DOHH2 (cell line): ENCODE measurements at regions not wholly inside any gene's neighbourhood (a gene's known extent, or its start where the extent isn't known, plus 50 kb on each side); places are given as distances from the start of the nearest gene placed in this dataset.
"Not testable (repeated sequence)": the region's sequence is repeated elsewhere in the genome, so short reads cannot be mapped to it uniquely, and the experiment has no call there.

Experiments
- H3F3A ChIP-seq: fragments of 200-600 bp; sonication (generic), shearing (Covaris generic); 2 replicates; pipeline ENCODE4 v1.6.0; 2016; ENCODE audit warnings: antibody characterized with exemption, mild to moderate bottlenecking; ENCODE audit not compliant: control insufficient read depth, insufficient read depth
- H3K27ac ChIP-seq: fragments of 200-600 bp; sonication (generic); 2 replicates; pipeline ENCODE4 v1.5.1; 2014; ENCODE audit warnings: low read depth, mild to moderate bottlenecking, low read length, moderate library complexity
- H3K27me3 ChIP-seq: fragments of 200-600 bp; sonication (generic); 2 replicates; pipeline ENCODE4 v1.6.1; 2014; ENCODE audit warnings: mild to moderate bottlenecking, low read length, mixed read lengths; ENCODE audit not compliant: control insufficient read depth
- H3K36me3 ChIP-seq: fragments of 200-600 bp; sonication (generic); 2 replicates; pipeline ENCODE4 v1.6.1; 2014; ENCODE audit warnings: mild to moderate bottlenecking, low read length, moderate library complexity, mixed read lengths; ENCODE audit not compliant: control insufficient read depth
- H3K4me1 ChIP-seq: fragments of 200-600 bp; sonication (generic); 2 replicates; pipeline ENCODE4 v1.6.1; 2014; ENCODE audit warnings: mild to moderate bottlenecking, low read length, mixed read lengths; ENCODE audit not compliant: control insufficient read depth
- H3K4me2 ChIP-seq: fragments of 200-600 bp; sonication (generic); 2 replicates; pipeline ENCODE4 v1.6.0; 2014; ENCODE audit warnings: mild to moderate bottlenecking, low read length, moderate library complexity
- H3K4me3 ChIP-seq: fragments of 200-600 bp; sonication (generic); 2 replicates; pipeline ENCODE4 v1.5.1; 2014; ENCODE audit warnings: mild to moderate bottlenecking, low read length, mixed read lengths
- H3K79me2 ChIP-seq: fragments of 200-600 bp; sonication (generic); 2 replicates; pipeline ENCODE4 v1.6.1; 2014; ENCODE audit warnings: mild to moderate bottlenecking, low read length, mixed read lengths; ENCODE audit not compliant: control insufficient read depth
- H3K9me2 ChIP-seq: fragments of 200-600 bp; sonication (generic); replicated peaks from 2 replicates; pipeline ENCODE4 v1.6.1; 2014; ENCODE audit warnings: mild to moderate bottlenecking, low read length, mixed read lengths; ENCODE audit not compliant: control insufficient read depth
- H3K9me3 ChIP-seq: fragments of 200-600 bp; sonication (generic); 2 replicates; pipeline ENCODE4 v1.6.1; 2014; ENCODE audit warnings: antibody characterized with exemption, low read length, mixed read lengths; ENCODE audit not compliant: control insufficient read depth, insufficient read depth
- H4K20me1 ChIP-seq: fragments of 200-600 bp; sonication (generic); 2 replicates; pipeline ENCODE4 v1.6.0; 2014; ENCODE audit warnings: low read depth, mild to moderate bottlenecking, antibody characterized with exemption, low read length, moderate library complexity; ENCODE audit not compliant: control insufficient read depth, insufficient read depth
- EZH2phosphoT487 ChIP-seq: fragments of 200-600 bp; sonication (generic); IDR thresholded peaks from 2 replicates; pipeline ENCODE4 v1.6.1; 2017; ENCODE audit warnings: borderline replicate concordance, mild to moderate bottlenecking, antibody characterized with exemption, low read length, moderate library complexity, mixed read lengths
- TF ChIP-seq, protein P1 (sequence below): fragments of 200-600 bp; sonication (generic); IDR thresholded peaks from one replicate; pipeline ENCODE4 v1.5.1; 2014; ENCODE audit warnings: antibody characterized with exemption, mild to moderate bottlenecking, low read depth, low read length; ENCODE audit not compliant: poor library complexity, severe bottlenecking

DNA sequence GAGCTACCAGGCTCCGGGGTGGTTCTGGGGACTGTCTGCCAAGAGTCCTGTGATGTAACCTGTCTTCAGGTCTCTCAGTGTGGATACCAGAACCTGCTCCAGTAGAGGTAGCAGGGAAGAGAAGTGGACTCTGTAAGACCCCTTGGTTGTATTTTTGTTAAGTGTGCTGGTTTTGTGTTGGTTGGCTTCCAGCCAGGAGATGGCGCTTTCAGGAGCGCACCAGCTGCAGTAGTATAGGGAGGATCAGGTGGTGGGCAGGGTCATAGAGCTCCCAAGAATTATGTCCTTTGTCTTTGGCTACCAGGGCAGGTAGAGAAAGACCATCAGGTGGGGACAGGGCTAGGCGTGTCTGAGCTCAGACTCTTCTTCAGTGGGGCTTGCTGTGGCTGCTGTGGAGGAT, 1147.2 kb upstream of the ADGRL4 start:
- H3K79me2 ChIP-seq: no peaks in the 10 kb centered on the region
- H3F3A ChIP-seq: no peaks in the 10 kb centered on the region
- no peaks in the 10 kb centered on the region for H3K27me3 ChIP-seq
- no peak overlapping the region for H3K27ac ChIP-seq
- no peaks in the 10 kb centered on the region for H3K4me1 ChIP-seq
- H4K20me1 ChIP-seq: no peaks in the 10 kb centered on the region
- no peaks in the 10 kb centered on the region for H3K9me2 ChIP-seq
- no peaks in the 10 kb centered on the region for H3K9me3 ChIP-seq
- no peaks in the 10 kb centered on the region for H3K36me3 ChIP-seq
- no peak overlapping the region for H3K4me2 ChIP-seq
- no peak overlapping the region for H3K4me3 ChIP-seq
- TF ChIP-seq, protein P1, sequence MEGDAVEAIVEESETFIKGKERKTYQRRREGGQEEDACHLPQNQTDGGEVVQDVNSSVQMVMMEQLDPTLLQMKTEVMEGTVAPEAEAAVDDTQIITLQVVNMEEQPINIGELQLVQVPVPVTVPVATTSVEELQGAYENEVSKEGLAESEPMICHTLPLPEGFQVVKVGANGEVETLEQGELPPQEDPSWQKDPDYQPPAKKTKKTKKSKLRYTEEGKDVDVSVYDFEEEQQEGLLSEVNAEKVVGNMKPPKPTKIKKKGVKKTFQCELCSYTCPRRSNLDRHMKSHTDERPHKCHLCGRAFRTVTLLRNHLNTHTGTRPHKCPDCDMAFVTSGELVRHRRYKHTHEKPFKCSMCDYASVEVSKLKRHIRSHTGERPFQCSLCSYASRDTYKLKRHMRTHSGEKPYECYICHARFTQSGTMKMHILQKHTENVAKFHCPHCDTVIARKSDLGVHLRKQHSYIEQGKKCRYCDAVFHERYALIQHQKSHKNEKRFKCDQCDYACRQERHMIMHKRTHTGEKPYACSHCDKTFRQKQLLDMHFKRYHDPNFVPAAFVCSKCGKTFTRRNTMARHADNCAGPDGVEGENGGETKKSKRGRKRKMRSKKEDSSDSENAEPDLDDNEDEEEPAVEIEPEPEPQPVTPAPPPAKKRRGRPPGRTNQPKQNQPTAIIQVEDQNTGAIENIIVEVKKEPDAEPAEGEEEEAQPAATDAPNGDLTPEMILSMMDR: no peak
- no peak for TF ChIP-seq EZH2phosphoT487

DNA sequence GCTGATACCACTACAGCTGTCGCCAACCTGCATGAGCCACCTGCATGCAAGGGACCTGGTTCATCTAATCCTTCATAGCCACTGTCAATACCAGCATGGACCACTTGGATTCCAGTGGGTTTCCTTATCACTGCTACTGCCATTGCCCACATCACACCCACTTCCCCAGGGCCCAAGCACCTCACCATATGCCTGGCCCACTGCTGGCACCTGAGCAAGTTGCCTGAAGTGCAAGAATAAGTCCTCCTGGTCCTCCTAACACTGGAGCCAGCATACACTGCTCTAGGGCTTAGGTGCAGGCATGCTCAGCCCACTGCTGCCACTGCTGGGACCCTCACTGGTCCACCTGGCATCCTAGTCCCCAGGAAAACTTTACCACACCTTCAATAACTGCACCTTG, 1136.8 kb upstream of the ADGRL4 start:
- Histone ChIP-seq H3K79me2 (no peaks in the 10 kb centered on the region), H3K4me2 (no peak overlapping the region), H3F3A (no peaks in the 10 kb centered on the region), H3K9me2 (no peaks in the 10 kb centered on the region), H3K9me3 (peaks cover 6% of the 10 kb centered on the region; the same call in 1 of the 2 replicates), H4K20me1 (no peaks in the 10 kb centered on the region), H3K27me3 (no peaks in the 10 kb centered on the region), H3K27ac (no peak overlapping the region), H3K4me1 (no peaks in the 10 kb centered on the region), H3K36me3 (no peaks in the 10 kb centered on the region), H3K4me3 (no peak overlapping the region)
- TF ChIP-seq, protein P1: no peak
- TF ChIP-seq EZH2phosphoT487: no peak

DNA sequence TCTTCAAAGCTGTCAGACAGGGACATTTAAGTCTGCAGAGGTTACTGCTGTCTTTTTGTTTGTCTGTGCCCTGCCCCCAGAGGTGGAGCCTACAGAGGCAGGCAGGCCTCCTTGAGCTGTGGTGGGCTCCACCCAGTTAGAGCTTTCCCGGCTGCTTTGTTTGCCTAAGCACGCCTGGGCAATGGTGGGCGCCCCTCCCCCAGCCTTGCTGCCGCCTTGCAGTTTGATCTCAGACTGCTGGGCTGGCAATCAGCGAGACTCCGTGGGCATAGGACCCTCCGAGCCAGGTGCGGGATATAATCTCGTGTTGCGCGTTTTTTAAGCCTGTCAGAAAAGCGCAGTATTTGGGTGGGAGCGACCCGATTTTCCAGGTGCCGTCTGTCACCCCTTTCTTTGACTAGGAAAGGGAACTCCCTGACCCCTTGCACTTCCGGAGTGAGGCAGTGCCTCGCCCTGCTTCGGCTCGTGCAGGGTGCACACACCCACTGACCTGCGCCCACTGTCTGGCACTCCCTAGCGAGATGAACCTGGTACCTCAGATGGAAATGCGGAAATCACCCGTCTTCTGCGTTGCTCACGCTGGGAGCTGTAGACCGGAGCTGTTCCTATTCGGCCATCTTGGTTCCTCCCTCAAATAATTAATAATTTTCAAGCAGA, 1131.5 kb upstream of the ADGRL4 start:
- not testable (repeated sequence) for H3K36me3 ChIP-seq, H4K20me1 ChIP-seq, H3K27ac ChIP-seq, H3F3A ChIP-seq, H3K79me2 ChIP-seq, H3K9me3 ChIP-seq, H3K9me2 ChIP-seq, H3K4me2 ChIP-seq, H3K4me3 ChIP-seq, H3K27me3 ChIP-seq, H3K4me1 ChIP-seq

DNA sequence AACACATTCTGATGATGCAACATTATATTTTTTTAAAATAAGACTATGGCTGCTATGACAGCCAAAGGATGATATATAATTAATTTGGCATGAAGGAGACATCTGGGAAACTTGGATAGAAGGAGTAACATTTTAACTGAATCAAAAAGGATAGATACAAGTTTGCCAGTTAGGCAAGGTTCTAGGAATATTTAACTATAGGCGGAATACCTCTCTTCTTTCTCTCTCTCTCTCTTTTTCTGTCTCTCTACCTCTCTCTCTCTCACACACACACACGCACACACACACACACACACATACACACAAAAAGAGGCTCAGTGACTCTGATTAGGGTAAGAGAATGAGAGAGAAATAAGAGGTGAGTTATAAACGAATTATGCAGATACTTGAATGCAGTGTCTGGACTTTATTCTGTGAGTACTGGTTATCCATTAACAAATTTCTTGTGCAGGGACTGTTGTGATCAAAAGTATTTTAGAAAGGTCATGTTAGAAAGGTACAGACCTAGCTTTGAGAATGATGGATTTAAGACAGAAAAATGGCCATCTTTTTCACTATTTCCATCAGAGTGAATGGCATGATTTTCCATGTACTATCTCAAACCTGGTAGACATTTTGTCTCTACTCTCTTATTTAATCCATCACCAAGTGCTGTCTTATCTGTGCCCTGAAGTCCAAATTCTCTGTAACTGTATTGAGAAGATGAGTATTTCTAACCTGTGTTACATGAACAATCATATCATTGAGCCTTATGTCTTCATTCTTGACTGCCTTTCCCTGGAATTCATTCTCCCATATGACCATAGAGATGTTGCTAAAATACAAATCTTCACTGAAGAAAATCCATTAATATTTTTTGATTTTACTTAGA, 1106.9 kb upstream of the ADGRL4 start:
- no peaks in the 10 kb centered on the region for H3K9me2 ChIP-seq
- no peaks in the 10 kb centered on the region for H3F3A ChIP-seq
- TF ChIP-seq EZH2phosphoT487: no peak
- TF ChIP-seq, protein P1: no peak
- H3K36me3 ChIP-seq: no peaks in the 10 kb centered on the region
- peaks cover 9% of the 10 kb centered on the region; the same call in 1 of the 2 replicates for H3K9me3 ChIP-seq
- H4K20me1 ChIP-seq: no peaks in the 10 kb centered on the region
- no peaks in the 10 kb centered on the region for H3K79me2 ChIP-seq
- no peak overlapping the region for H3K4me3 ChIP-seq
- no peaks in the 10 kb centered on the region for H3K27me3 ChIP-seq
- H3K27ac ChIP-seq: no peak overlapping the region
- H3K4me1 ChIP-seq: no peaks in the 10 kb centered on the region
- H3K4me2 ChIP-seq: no peak overlapping the region
